BE2C (cell line): ENCODE measurements at regions not wholly inside any gene's neighbourhood (a gene's known extent, or its start where the extent isn't known, plus 50 kb on each side); places are given as distances from the start of the nearest gene placed in this dataset.

Source experiments
- DNase-seq: peaks from one replicate; pipeline ENCODE4 v3.0.0-alpha.2; 2020
- H3K27me3 ChIP-seq: fragments of 250-450 bp; sonication (Bioruptor Pico); 2 replicates; pipeline ENCODE4 v1.5.1; 2020; ENCODE audit warnings: mild to moderate bottlenecking
- H3K36me3 ChIP-seq: fragments of 250-450 bp; sonication (Bioruptor Pico); 2 replicates; pipeline ENCODE4 v1.5.1; 2020; ENCODE audit warnings: mild to moderate bottlenecking
- H3K4me1 ChIP-seq: fragments of 250-450 bp; sonication (Bioruptor Pico); 2 replicates; pipeline ENCODE4 v1.5.1; 2020
- H3K4me3 ChIP-seq: 2 replicates; pipeline ENCODE4 v1.5.1; 2011; ENCODE audit warnings: low read depth, low read length
- H3K9me3 ChIP-seq: fragments of 250-450 bp; sonication (Bioruptor Pico); 2 replicates; pipeline ENCODE4 v1.5.1; 2020
- CTCF ChIP-seq: IDR thresholded peaks from 2 replicates; pipeline ENCODE4 v1.5.1; 2012; ENCODE audit warnings: mild to moderate bottlenecking, low read depth, low read length

- Histone ChIP-seq H3K36me3 (no peaks in the 10 kb centered on the region), H3K27me3 (no peaks in the 10 kb centered on the region), H3K4me1 (peaks cover 4% of the 10 kb centered on the region; the same call in 1 of the 2 replicates), H3K9me3 (no peaks in the 10 kb centered on the region), H3K4me3 (no peak overlapping the region)
- DNase-seq = peak; percentile 52
- peak; percentile 76 for TF ChIP-seq CTCF
Observed at GRCh38 chr9:107158321-107158720, 124.8 kb upstream of the RAD23B start.

- no peak for DNase-seq
- H3K27me3 ChIP-seq = no peaks in the 10 kb centered on the region
Observed at GRCh38 chr9:107161338-107161737, 121.7 kb upstream of the RAD23B start.

GRCh38 chr9:107163370-107163769 lies 119.7 kb upstream of the RAD23B start:
- no peaks in the 10 kb centered on the region for H3K27me3 ChIP-seq
- no peaks in the 10 kb centered on the region for H3K36me3 ChIP-seq
- peaks cover 4% of the 10 kb centered on the region; the same call in 1 of the 2 replicates for H3K4me1 ChIP-seq
- TF ChIP-seq CTCF = no peak
- H3K4me3 ChIP-seq = no peak overlapping the region
- no peaks in the 10 kb centered on the region for H3K9me3 ChIP-seq
- no peak for DNase-seq

More at GRCh38 chr9:107161338-107161737, 121.7 kb upstream of the RAD23B start:
- TF ChIP-seq CTCF = no peak
- no peaks in the 10 kb centered on the region for H3K36me3 ChIP-seq
- no peaks in the 10 kb centered on the region for H3K9me3 ChIP-seq
- peaks cover 4% of the 10 kb centered on the region; the same call in 1 of the 2 replicates for H3K4me1 ChIP-seq
- no peak overlapping the region for H3K4me3 ChIP-seq

GRCh38 chr9:107169796-107170195 lies 113.3 kb upstream of the RAD23B start:
- Histone ChIP-seq H3K4me1 (peaks cover 3% of the 10 kb centered on the region; the same call in 1 of the 2 replicates), H3K4me3 (no peak overlapping the region), H3K36me3 (no peaks in the 10 kb centered on the region), H3K9me3 (no peaks in the 10 kb centered on the region), H3K27me3 (no peaks in the 10 kb centered on the region)
- no peak for DNase-seq
- no peak for TF ChIP-seq CTCF

GRCh38 chr9:107170801-107171200 lies 112.3 kb upstream of the RAD23B start:
- H3K9me3 ChIP-seq = no peaks in the 10 kb centered on the region
- TF ChIP-seq CTCF = no peak
- DNase-seq = no peak

GRCh38 chr9:107172160-107172978 lies 110.7 kb upstream of the RAD23B start:
- peak; percentile 79 for DNase-seq
- no peak overlapping the region for H3K4me3 ChIP-seq
- peak; percentile 98 for TF ChIP-seq CTCF

More at GRCh38 chr9:107170801-107171200, 112.3 kb upstream of the RAD23B start:
- Histone ChIP-seq H3K4me1 (peaks cover 9% of the 10 kb centered on the region), H3K4me3 (no peak overlapping the region), H3K36me3 (no peaks in the 10 kb centered on the region), H3K27me3 (no peaks in the 10 kb centered on the region)

More at GRCh38 chr9:107172160-107172978, 110.7 kb upstream of the RAD23B start:
- Histone ChIP-seq H3K9me3 (no peaks in the 10 kb centered on the region), H3K27me3 (no peaks in the 10 kb centered on the region), H3K36me3 (no peaks in the 10 kb centered on the region), H3K4me1 (peaks cover 19% of the 10 kb centered on the region)
